ENCODE measurements at regions not wholly inside any gene's neighbourhood (a gene's known extent, or its start where the extent isn't known, plus 50 kb on each side); places are given as distances from the start of the nearest gene placed in this dataset.
"Not testable (repeated sequence)": the region's sequence is repeated elsewhere in the genome, so short reads cannot be mapped to it uniquely, and the experiment has no call there.

- no peak for DNase-seq (ENCODE audit: low read depth)
- H3K4me3 ChIP-seq (ENCODE audit: control insufficient read depth, low read depth, low read length) = no peak overlapping the region
- no peak for TF ChIP-seq CTCF (IDR thresholded peaks at IDR 0.05; ENCODE audit: control insufficient read depth, insufficient read depth, low read depth, low read length, missing control alignments)
Observed at GRCh38 chr5:8840237-8840636, 705.6 kb downstream of the SEMA5A start.

GRCh38 chr5:8840746-8841145, 705.1 kb downstream of the SEMA5A start:
- H3K4me3 ChIP-seq (ENCODE audit: control insufficient read depth, low read depth, low read length); DNase-seq (ENCODE audit: low read depth): not testable (repeated sequence)

GRCh38 chr5:8842971-8843551, 702.8 kb downstream of the SEMA5A start:
- no peak for DNase-seq (ENCODE audit: low read depth)
- TF ChIP-seq CTCF (IDR thresholded peaks at IDR 0.05; ENCODE audit: control insufficient read depth, insufficient read depth, low read depth, low read length, missing control alignments) = peak; percentile 73
- no peak overlapping the region for H3K4me3 ChIP-seq (ENCODE audit: control insufficient read depth, low read depth, low read length)

- DNase-seq (ENCODE audit: low read depth) = peak; percentile 28
- no peak for TF ChIP-seq CTCF (IDR thresholded peaks at IDR 0.05; ENCODE audit: control insufficient read depth, insufficient read depth, low read depth, low read length, missing control alignments)
- no peak overlapping the region for H3K4me3 ChIP-seq (ENCODE audit: control insufficient read depth, low read depth, low read length)
Observed at GRCh38 chr5:8843771-8844170, 702.1 kb downstream of the SEMA5A start.

- DNase-seq (ENCODE audit: low read depth) = no peak
- TF ChIP-seq CTCF (IDR thresholded peaks at IDR 0.05; ENCODE audit: control insufficient read depth, insufficient read depth, low read depth, low read length, missing control alignments) = no peak
- no peak overlapping the region for H3K4me3 ChIP-seq (ENCODE audit: control insufficient read depth, low read depth, low read length)
Observed at GRCh38 chr5:8844206-8844605, 701.7 kb downstream of the SEMA5A start.

- no peak overlapping the region for H3K4me3 ChIP-seq (ENCODE audit: control insufficient read depth, low read depth, low read length)
- no peak for DNase-seq (ENCODE audit: low read depth)
- no peak for TF ChIP-seq CTCF (IDR thresholded peaks at IDR 0.05; ENCODE audit: control insufficient read depth, insufficient read depth, low read depth, low read length, missing control alignments)
Observed at GRCh38 chr5:8844847-8845246, 701.0 kb downstream of the SEMA5A start.

- no peak overlapping the region for H3K4me3 ChIP-seq (ENCODE audit: control insufficient read depth, low read depth, low read length)
- DNase-seq (ENCODE audit: low read depth) = no peak
- no peak for TF ChIP-seq CTCF (IDR thresholded peaks at IDR 0.05; ENCODE audit: control insufficient read depth, insufficient read depth, low read depth, low read length, missing control alignments)
Observed at GRCh38 chr5:8845296-8845695, 700.6 kb downstream of the SEMA5A start.
